OCI-LY1 (cell line): ENCODE measurements at regions not wholly inside any gene's neighbourhood (a gene's known extent, or its start where the extent isn't known, plus 50 kb on each side); places are given as distances from the start of the nearest gene placed in this dataset.

Experiments
- H2AFZ ChIP-seq: fragments of 200-600 bp; sonication (generic), shearing (Covaris generic); 2 replicates; pipeline ENCODE4 v1.6.0; 2014; ENCODE audit warnings: antibody characterized with exemption, mild to moderate bottlenecking, low read length
- H3F3A ChIP-seq: fragments of 200-600 bp; sonication (generic), shearing (Covaris generic); 2 replicates; pipeline ENCODE4 v1.6.0; 2014; ENCODE audit warnings: mild to moderate bottlenecking, antibody characterized with exemption, low read length, moderate library complexity; ENCODE audit not compliant: insufficient read depth
- H3K27ac ChIP-seq: fragments of 200-600 bp; sonication (generic); 2 replicates; pipeline ENCODE4 v1.5.1; 2014; ENCODE audit warnings: low read length, mixed run types, mild to moderate bottlenecking, low read depth; ENCODE audit not compliant: poor library complexity, severe bottlenecking
- H3K27me3 ChIP-seq: fragments of 200-600 bp; sonication (generic); 2 replicates; pipeline ENCODE4 v1.6.0; 2014; ENCODE audit warnings: antibody characterized with exemption, mild to moderate bottlenecking, low read length, moderate library complexity; ENCODE audit not compliant: insufficient read depth
- H3K36me3 ChIP-seq: fragments of 200-600 bp; sonication (generic); 2 replicates; pipeline ENCODE4 v1.6.1; 2014; ENCODE audit warnings: mild to moderate bottlenecking, antibody characterized with exemption, low read length, moderate library complexity, mixed read lengths; ENCODE audit not compliant: insufficient read depth
- H3K4me1 ChIP-seq: fragments of 200-600 bp; sonication (generic); 2 replicates; pipeline ENCODE4 v1.5.1; 2014; ENCODE audit warnings: mild to moderate bottlenecking, low read length, moderate library complexity; ENCODE audit not compliant: insufficient read depth, severe bottlenecking
- H3K4me2 ChIP-seq: fragments of 200-600 bp; sonication (generic), shearing (Covaris generic); 2 replicates; pipeline ENCODE4 v1.6.1; 2014; ENCODE audit warnings: low read length
- H3K4me3 ChIP-seq: fragments of 200-600 bp; sonication (generic); 2 replicates; pipeline ENCODE4 v1.5.1; 2014; ENCODE audit warnings: low read length, low read depth, mild to moderate bottlenecking, mixed read lengths; ENCODE audit not compliant: poor library complexity, severe bottlenecking
- H3K79me2 ChIP-seq: fragments of 200-600 bp; shearing (Covaris generic); 2 replicates; pipeline ENCODE4 v1.6.1; 2016; ENCODE audit warnings: mixed run types, low read length, mixed read lengths; ENCODE audit not compliant: insufficient read depth
- H3K9ac ChIP-seq: fragments of 200-600 bp; sonication (generic), shearing (Covaris generic); 2 replicates; pipeline ENCODE4 v1.6.1; 2014; ENCODE audit warnings: mild to moderate bottlenecking, low read length, mixed read lengths
- H3K9me2 ChIP-seq: fragments of 200-600 bp; sonication (generic), shearing (Covaris generic); 2 replicates; pipeline ENCODE4 v1.6.1; 2014; ENCODE audit warnings: low read depth, mild to moderate bottlenecking, low read length, mixed read lengths
- H3K9me3 ChIP-seq: fragments of 200-600 bp; shearing (Covaris generic); 2 replicates; pipeline ENCODE4 v1.6.1; 2014; ENCODE audit warnings: low read length, mixed read lengths
- H4K20me1 ChIP-seq: fragments of 200-600 bp; sonication (generic), shearing (Covaris generic); 2 replicates; pipeline ENCODE4 v1.6.0; 2016; ENCODE audit warnings: mild to moderate bottlenecking, low read length; ENCODE audit not compliant: insufficient read depth
- EZH2 ChIP-seq: fragments of 200-600 bp; sonication (generic), shearing (Covaris generic); IDR thresholded peaks from 2 replicates; pipeline ENCODE4 v1.8.0; 2017; ENCODE audit warnings: borderline replicate concordance, mixed run types, mild to moderate bottlenecking, antibody characterized with exemption, low read length, moderate library complexity, mixed read lengths
- TF ChIP-seq, protein P1 (sequence below): fragments of 200-600 bp; sonication (generic), shearing (Covaris generic); IDR thresholded peaks from 2 replicates; pipeline ENCODE4 v1.5.1; 2017; ENCODE audit warnings: mild to moderate bottlenecking, antibody characterized with exemption, low read length, moderate library complexity, mixed read lengths

DNA sequence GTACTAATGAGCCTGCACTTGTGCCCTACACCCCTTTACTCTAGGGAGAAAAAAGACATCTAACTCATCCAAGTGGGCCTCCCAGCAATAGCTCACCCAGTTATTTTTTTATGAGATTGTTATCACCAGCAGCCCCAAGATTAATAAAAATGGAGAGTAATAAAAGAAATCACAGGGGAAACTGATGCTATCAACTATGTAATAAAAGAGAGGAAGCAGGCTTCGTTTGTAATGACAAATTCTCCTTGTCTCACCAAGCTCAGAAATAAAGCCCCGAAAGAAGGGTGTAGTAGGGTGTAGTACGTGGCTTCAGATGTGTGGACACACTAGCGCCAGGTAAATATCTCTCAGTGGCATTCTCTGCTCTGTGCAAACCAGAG is 204.9 kb downstream of the USP12 start:
- no peaks in the 10 kb centered on the region for H3K36me3 ChIP-seq
- no peak overlapping the region for H2AFZ ChIP-seq
- no peaks in the 10 kb centered on the region for H3K9me2 ChIP-seq
- H4K20me1 ChIP-seq: no peaks in the 10 kb centered on the region
- H3K4me2 ChIP-seq: no peak overlapping the region
- H3K4me1 ChIP-seq: no peaks in the 10 kb centered on the region
- H3K27me3 ChIP-seq: 0 out of 2 replicates have a peak, but pooled peaks cover 4% of the 10 kb centered on the region
- H3F3A ChIP-seq: no peaks in the 10 kb centered on the region
- no peak overlapping the region for H3K4me3 ChIP-seq
- TF ChIP-seq, protein P1, sequence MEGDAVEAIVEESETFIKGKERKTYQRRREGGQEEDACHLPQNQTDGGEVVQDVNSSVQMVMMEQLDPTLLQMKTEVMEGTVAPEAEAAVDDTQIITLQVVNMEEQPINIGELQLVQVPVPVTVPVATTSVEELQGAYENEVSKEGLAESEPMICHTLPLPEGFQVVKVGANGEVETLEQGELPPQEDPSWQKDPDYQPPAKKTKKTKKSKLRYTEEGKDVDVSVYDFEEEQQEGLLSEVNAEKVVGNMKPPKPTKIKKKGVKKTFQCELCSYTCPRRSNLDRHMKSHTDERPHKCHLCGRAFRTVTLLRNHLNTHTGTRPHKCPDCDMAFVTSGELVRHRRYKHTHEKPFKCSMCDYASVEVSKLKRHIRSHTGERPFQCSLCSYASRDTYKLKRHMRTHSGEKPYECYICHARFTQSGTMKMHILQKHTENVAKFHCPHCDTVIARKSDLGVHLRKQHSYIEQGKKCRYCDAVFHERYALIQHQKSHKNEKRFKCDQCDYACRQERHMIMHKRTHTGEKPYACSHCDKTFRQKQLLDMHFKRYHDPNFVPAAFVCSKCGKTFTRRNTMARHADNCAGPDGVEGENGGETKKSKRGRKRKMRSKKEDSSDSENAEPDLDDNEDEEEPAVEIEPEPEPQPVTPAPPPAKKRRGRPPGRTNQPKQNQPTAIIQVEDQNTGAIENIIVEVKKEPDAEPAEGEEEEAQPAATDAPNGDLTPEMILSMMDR: no peak
- no peak overlapping the region for H3K9ac ChIP-seq
- H3K9me3 ChIP-seq: no peaks in the 10 kb centered on the region
- H3K27ac ChIP-seq: no peak overlapping the region
- H3K79me2 ChIP-seq: no peaks in the 10 kb centered on the region

DNA sequence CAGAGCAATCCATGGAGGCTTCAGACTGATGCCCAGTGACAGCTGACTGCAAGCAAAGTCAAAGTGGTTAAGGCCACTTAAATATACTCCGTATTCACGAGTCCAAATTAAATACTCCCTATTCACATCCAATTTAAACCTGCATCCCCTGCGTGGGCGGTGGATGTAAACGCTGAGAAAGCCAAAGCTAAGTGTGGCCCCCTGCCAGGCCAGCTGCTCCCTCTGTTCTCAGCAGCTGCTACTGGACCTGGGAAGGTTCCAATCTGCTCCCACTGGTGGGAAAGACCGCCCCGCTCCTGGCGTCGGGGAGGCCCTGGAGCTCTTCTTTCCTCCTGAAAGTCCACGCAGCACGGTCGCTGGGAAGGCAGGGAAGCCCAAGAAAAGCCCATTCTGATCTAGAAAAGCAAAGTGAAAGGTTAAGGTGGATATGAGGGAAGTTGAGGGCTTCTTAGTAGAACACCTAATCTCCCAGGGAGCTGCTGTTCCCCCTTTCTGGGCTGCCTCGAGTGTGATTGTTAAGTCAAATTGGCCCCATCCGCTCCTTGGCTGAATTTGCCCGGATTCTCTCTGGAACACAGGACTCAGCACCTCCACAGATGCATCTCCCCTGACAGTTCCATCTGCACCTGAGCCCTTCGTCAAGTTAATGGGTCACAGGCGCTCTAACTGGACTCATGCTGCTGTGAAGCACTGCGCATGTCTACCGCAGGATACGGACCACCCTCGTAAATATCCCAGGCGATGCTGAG is 205.5 kb downstream of the USP12 start:
- H3K79me2 ChIP-seq: no peaks in the 10 kb centered on the region
- H4K20me1 ChIP-seq: no peaks in the 10 kb centered on the region
- no peaks in the 10 kb centered on the region for H3K9me3 ChIP-seq
- no peaks in the 10 kb centered on the region for H3K4me1 ChIP-seq
- TF ChIP-seq, protein P1: no peak
- TF ChIP-seq EZH2: no peak
- H3K36me3 ChIP-seq: no peaks in the 10 kb centered on the region
- no peaks in the 10 kb centered on the region for H3K9me2 ChIP-seq
- H2AFZ ChIP-seq: no peak overlapping the region
- H3K4me2 ChIP-seq: no peak overlapping the region
- no peak overlapping the region for H3K9ac ChIP-seq
- no peaks in the 10 kb centered on the region for H3F3A ChIP-seq
- H3K27me3 ChIP-seq: 0 out of 2 replicates have a peak, but pooled peaks cover 4% of the 10 kb centered on the region
- H3K27ac ChIP-seq: no peak overlapping the region
- no peak overlapping the region for H3K4me3 ChIP-seq

DNA sequence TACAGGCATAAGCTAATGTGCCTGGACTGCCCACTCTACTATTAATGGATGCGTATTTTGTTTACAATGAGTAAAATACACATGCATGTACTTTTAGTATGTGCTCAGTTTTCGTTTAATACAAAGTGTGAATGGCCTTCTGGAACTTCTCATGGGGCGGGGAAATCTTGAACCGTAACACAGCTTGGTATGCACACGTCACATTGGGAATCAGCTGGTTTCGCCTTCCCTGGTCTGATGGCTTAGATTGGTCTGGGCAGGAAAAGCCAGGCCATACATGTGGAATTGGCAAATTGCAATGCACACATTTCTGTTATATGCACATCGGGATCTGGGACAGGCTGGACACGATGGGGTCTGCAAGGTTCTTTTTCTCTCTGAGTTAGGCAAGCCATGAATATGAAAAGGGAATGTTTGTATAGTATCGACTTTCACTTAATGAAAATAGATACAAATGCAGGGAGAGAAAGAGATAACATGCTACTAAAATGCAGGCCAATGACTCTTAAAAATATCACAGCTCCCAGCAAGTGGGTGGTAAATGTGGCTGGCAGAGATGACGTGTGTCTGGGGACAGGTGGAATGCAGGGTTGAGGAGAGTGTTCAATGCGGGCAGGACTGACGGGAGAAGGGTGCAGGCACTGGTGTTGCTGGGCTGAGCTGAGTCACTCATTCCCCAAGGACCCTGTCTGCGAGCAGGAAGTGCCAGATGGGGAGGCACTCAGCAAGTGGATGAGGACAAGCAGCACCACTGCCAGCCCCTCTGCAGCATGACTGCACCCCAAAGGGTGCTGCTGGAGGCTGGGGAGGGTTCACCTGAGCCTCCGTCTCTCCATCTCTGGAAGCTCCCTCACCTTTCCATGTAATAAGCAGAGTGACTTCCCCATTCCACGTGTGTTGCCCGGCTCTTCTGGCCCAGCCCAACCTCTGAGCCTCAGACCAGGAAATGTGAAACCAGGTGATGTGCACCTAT is 204.0 kb upstream of the GPR12 start:
- Histone ChIP-seq H3K27ac (no peak overlapping the region), H3K4me2 (no peak overlapping the region), H3K9ac (no peak overlapping the region), H3K36me3 (no peaks in the 10 kb centered on the region), H3K4me3 (no peak overlapping the region), H3K9me3 (no peaks in the 10 kb centered on the region), H2AFZ (no peak overlapping the region), H3K27me3 (0 out of 2 replicates have a peak, but pooled peaks cover 4% of the 10 kb centered on the region), H3K4me1 (no peaks in the 10 kb centered on the region), H3F3A (no peaks in the 10 kb centered on the region), H4K20me1 (no peaks in the 10 kb centered on the region), H3K9me2 (no peaks in the 10 kb centered on the region), H3K79me2 (no peaks in the 10 kb centered on the region)
- TF ChIP-seq, protein P1: no peak
- TF ChIP-seq EZH2: no peak
